GM12872 (cell line): ENCODE measurements at regions not wholly inside any gene's neighbourhood (a gene's known extent, or its start where the extent isn't known, plus 50 kb on each side); places are given as distances from the start of the nearest gene placed in this dataset.

Source experiments
- TF ChIP-seq, protein P1 (sequence below): IDR thresholded peaks from 3 replicates; pipeline ENCODE4 v1.5.1; 2011; ENCODE audit warnings: low read depth, mild to moderate bottlenecking, low read length, moderate library complexity; ENCODE audit not compliant: insufficient read depth

DNA sequence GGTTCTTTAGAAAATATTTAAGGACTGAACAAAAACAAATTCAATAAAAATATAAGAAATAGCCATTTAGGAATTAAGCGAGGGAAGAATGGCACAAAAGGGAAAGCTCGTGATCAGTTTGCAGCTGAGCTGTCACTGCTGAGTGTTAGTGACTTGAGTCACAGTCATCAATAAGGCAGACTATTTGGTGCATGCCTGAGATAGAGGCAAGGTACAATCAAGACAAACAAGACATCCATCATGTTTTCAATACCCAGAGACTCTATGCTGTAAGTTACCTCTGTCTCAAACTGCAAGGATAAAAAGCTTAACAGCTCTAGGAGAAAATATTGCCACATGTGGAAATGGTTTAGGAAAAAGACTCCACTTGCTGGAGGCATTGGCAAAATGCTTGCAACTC is 426.4 kb upstream of the TYRP1 start:
- TF ChIP-seq, protein P1, sequence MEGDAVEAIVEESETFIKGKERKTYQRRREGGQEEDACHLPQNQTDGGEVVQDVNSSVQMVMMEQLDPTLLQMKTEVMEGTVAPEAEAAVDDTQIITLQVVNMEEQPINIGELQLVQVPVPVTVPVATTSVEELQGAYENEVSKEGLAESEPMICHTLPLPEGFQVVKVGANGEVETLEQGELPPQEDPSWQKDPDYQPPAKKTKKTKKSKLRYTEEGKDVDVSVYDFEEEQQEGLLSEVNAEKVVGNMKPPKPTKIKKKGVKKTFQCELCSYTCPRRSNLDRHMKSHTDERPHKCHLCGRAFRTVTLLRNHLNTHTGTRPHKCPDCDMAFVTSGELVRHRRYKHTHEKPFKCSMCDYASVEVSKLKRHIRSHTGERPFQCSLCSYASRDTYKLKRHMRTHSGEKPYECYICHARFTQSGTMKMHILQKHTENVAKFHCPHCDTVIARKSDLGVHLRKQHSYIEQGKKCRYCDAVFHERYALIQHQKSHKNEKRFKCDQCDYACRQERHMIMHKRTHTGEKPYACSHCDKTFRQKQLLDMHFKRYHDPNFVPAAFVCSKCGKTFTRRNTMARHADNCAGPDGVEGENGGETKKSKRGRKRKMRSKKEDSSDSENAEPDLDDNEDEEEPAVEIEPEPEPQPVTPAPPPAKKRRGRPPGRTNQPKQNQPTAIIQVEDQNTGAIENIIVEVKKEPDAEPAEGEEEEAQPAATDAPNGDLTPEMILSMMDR, result no peak

DNA sequence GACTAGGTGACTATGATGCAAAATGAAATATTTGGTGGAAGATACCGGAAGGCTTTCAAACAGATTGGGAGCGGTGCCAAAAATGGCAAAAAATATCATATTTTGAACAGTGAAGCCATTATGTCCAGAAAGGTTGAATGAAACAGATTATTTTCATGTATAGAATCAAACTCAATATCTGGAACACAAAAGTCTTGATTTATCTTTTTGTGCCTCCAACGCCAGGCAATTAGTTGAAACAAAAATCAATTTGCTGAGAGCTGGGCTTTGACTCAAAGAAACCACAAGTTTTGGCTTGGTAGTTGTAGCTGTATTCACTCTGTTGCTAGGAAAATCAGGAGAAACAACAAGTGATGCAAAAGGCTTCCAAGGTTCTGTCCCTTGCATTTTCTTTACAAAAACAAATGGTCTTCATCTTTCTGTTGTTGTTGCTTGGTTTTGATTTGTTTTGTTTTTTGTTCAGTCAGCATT is 421.7 kb upstream of the TYRP1 start:
- TF ChIP-seq, protein P1, result no peak

DNA sequence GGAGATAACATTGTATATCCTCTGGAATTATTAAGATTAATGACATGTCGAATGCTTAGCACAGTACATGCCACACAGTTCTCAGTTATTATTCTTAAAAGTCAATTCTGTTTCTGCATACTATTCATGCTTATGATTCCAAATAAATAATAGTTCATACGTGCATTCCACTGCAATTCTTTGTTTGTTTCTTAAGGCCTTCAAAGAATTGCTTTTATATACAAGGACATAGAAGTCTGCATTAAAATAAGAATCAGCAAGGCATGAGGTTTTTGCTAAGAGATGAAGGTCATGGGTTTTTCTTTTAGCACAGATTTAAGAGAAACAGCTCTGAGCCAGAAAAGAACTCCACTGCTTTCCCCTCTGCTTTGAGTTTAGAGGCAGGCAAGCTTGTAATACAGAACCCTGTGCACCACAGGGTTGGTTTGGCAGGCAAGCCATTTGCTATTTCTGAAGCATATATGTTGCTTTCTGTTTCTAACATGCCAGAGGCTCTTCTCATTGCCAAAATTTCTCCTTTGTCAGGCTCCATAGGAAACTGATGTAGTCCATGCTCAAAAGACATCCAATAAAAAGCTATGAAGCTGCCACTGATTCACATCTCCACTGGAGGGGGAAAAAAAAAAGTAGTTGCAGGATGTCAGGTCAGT is 420.6 kb upstream of the TYRP1 start:
- TF ChIP-seq, protein P1, result no peak

DNA sequence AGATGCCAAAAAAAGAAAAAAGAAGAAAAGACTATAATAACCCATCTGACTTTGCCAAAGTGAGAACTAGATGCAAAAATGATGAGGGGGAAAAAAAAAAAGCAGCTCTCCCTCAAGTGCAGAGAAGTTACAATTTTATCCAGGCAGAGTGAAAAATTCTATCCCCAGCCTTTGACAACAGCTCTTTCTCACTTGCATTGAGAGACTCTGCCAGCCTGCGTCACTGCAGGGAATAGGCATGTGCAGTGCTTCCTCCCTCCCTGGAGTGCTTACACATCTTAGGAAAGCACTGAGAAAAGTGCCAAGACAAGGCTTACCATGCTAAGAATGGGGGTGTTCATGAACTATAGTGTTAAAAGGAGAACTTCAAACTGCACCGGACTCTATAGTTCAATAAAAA is 418.6 kb upstream of the TYRP1 start:
- TF ChIP-seq, protein P1, result no peak

DNA sequence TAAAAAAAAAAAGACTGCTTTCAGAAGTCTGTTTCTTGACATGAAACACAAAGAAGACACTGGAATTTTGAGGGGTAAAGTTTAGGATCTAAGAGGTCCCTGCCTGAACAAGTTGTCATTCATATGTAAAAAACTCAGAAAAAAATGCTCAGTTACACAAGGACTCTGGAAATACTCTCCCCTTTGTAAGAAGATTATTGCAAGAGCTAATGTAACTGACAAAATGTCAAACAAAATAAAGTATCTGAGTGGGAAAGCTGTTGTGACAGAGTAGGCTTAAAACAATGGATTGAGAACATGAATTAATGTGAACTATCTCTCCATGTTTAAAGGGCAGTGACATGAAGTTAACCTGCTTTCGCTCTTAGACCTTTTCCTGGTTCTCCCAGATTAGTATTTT is 416.7 kb upstream of the TYRP1 start:
- TF ChIP-seq, protein P1, result no peak

DNA sequence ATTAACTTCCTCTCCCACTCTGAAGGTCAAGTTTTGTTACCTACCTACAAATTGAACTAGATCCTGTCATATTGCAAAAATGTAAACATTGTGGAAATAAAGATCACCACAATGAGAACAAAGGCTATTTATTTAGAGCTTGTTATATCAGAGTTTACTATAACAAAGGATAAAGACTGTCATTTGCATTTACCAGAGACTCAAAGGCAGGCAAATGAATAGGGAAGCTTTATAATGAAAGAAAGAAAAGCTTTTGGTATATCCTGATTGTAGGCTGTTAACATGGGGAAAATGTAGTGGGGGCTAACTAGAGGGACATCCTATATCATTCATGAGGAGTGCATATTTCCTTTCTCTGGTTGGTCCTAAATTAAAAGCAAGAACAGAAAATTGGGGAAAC is 403.5 kb upstream of the TYRP1 start:
- TF ChIP-seq, protein P1, result no peak

DNA sequence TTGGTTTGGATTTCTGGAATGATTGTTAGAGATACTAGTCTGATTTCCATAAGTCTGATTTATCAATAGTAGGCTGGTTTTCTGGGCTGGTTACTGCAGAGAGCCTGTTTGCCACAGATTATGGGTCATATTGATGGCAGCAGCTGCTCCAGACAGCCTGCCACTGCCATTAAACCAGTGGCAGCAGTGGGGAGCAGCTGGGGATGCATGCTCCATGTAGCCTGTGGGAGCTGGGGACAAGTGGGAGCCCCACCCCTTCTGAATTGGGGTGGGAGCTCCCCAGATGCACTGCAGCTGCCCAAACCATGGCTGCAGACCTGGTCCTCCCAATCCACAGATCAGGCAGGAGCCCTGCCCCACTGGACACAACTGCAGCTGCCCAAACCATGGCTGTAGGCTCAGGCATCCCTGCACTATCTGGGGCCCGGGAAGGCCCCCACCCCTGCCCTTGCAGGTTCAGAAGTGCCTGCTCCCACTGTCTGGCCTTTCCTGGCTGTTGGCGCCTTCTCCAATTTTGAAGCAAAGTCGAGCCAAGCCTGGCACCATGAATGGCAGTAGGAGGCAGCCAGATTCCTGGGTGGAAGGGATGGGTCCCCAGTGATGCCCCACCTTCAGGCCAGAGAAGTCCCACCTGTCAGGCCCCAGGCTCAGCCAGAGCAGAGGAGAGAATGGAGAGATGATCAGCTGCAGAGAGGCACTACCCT is 402.9 kb upstream of the TYRP1 start:
- TF ChIP-seq, protein P1, result no peak
